ENCODE measurements at regions not wholly inside any gene's neighbourhood (a gene's known extent, or its start where the extent isn't known, plus 50 kb on each side); places are given as distances from the start of the nearest gene placed in this dataset.
A peak's percentile ranks its signal among the peaks of the same experiment; 100 is the strongest.
"Not testable (repeated sequence)": the region's sequence is repeated elsewhere in the genome, so short reads cannot be mapped to it uniquely, and the experiment has no call there.

- no peak for DNase-seq
- H3K4me3 ChIP-seq (ENCODE audit: low read length): no peak overlapping the region
- intact Hi-C loops (cut with micrococcal nuclease): no loop called here
- H3K9me3 ChIP-seq (ENCODE audit: control insufficient read depth in 2 of 3, low read length in 3 of 3): peaks cover 0 to 4% (median 0%) of the 10 kb centered on the region in 3 experiments
- Mint-ChIP-seq H3K9me3 (peaks cover 0 to 15% (median 4%) of the 10 kb centered on the region in 11 donors), H3K4me3 (no peak overlapping the region), H3K27me3 (peaks cover 0 to 19% (median 9%) of the 10 kb centered on the region in 5 donors), H3K27ac (no peak overlapping the region), H3K4me1 (peaks cover 0 to 1% (median 0%) of the 10 kb centered on the region in 7 donors), H3K36me3 (peaks cover 0 to 5% (median 0%) of the 10 kb centered on the region in 5 donors)
- no peak for ATAC-seq
- no peaks in the 10 kb centered on the region for H3K27me3 ChIP-seq (ENCODE audit: control insufficient read depth in 2 of 2, insufficient read depth in 2 of 2, low read length in 2 of 2)
- no peak overlapping the region for H3K27ac ChIP-seq (ENCODE audit: low read depth, low read length)
- POLR2A ChIA-PET: no interaction called here
- H3K36me3 ChIP-seq (ENCODE audit: control insufficient read depth in 2 of 3, insufficient read depth in 3 of 3, low read length in 3 of 3): no peaks in the 10 kb centered on the region
- no peaks in the 10 kb centered on the region for H3K4me1 ChIP-seq (ENCODE audit: control insufficient read depth in 2 of 2, insufficient read depth in 2 of 2, low read length in 2 of 2)
- CTCF ChIA-PET: no interaction called here
These were observed 92.9 kb upstream of the FGGY start for GRCh38 chr1:59204001-59204400.

GRCh38 chr1:59206616-59207015, 90.3 kb upstream of the FGGY start:
- intact Hi-C loops (cut with micrococcal nuclease); H3K36me3 ChIP-seq (ENCODE audit: control insufficient read depth in 2 of 3, insufficient read depth in 3 of 3, low read length in 3 of 3); DNase-seq; H3K4me3 ChIP-seq (ENCODE audit: low read length); H3K4me1 ChIP-seq (ENCODE audit: control insufficient read depth in 2 of 2, insufficient read depth in 2 of 2, low read length in 2 of 2); POLR2A ChIA-PET; H3K27ac Mint-ChIP-seq; H3K4me1 Mint-ChIP-seq; CTCF ChIA-PET; H3K27me3 ChIP-seq (ENCODE audit: control insufficient read depth in 2 of 2, insufficient read depth in 2 of 2, low read length in 2 of 2); H3K4me3 Mint-ChIP-seq; H3K27ac ChIP-seq (ENCODE audit: low read depth, low read length); ATAC-seq; H3K9me3 ChIP-seq (ENCODE audit: control insufficient read depth in 2 of 3, low read length in 3 of 3): not testable (repeated sequence)
- peaks cover 0 to 14% (median 9%) of the 10 kb centered on the region in 5 donors for H3K27me3 Mint-ChIP-seq
- H3K36me3 Mint-ChIP-seq: peaks cover 0 to 13% (median 4%) of the 10 kb centered on the region in 5 donors
- peaks cover 2 to 19% (median 7%) of the 10 kb centered on the region in 11 donors for H3K9me3 Mint-ChIP-seq

- H3K27ac Mint-ChIP-seq; CTCF ChIA-PET; ATAC-seq; H3K4me3 Mint-ChIP-seq; POLR2A ChIA-PET; H3K9me3 ChIP-seq (ENCODE audit: control insufficient read depth in 2 of 3, low read length in 3 of 3); DNase-seq; H3K27me3 ChIP-seq (ENCODE audit: control insufficient read depth in 2 of 2, insufficient read depth in 2 of 2, low read length in 2 of 2); H3K27me3 Mint-ChIP-seq; H3K4me1 Mint-ChIP-seq; H3K27ac ChIP-seq (ENCODE audit: low read depth, low read length); intact Hi-C loops (cut with micrococcal nuclease); H3K36me3 ChIP-seq (ENCODE audit: control insufficient read depth in 2 of 3, insufficient read depth in 3 of 3, low read length in 3 of 3); H3K4me1 ChIP-seq (ENCODE audit: control insufficient read depth in 2 of 2, insufficient read depth in 2 of 2, low read length in 2 of 2); H3K4me3 ChIP-seq (ENCODE audit: low read length): not testable (repeated sequence)
- peaks cover 0 to 16% (median 0%) of the 10 kb centered on the region in 5 donors for H3K36me3 Mint-ChIP-seq
- H3K9me3 Mint-ChIP-seq: peaks cover 0 to 16% (median 3%) of the 10 kb centered on the region in 11 donors
These were observed 86.5 kb upstream of the FGGY start for GRCh38 chr1:59210430-59210829.

- no peak overlapping the region for H3K4me3 ChIP-seq (ENCODE audit: low read length)
- DNase-seq (no peak), ATAC-seq (no peak)
- no peaks in the 10 kb centered on the region for H3K4me1 ChIP-seq (ENCODE audit: control insufficient read depth in 2 of 2, insufficient read depth in 2 of 2, low read length in 2 of 2)
- POLR2A ChIA-PET: no interaction called here
- peak overlapping the region in 1 of 9 donors; percentile 38 for H3K27ac Mint-ChIP-seq
- no peaks in the 10 kb centered on the region for H3K9me3 ChIP-seq (ENCODE audit: control insufficient read depth in 2 of 3, low read length in 3 of 3)
- H3K36me3 Mint-ChIP-seq: peaks cover 0 to 18% (median 2%) of the 10 kb centered on the region in 5 donors
- CTCF ChIA-PET: interaction anchor here (0.6 kb wide), 1 partner anchor 26 kb away, joined by 4 read pairs; no protein-coding TSS in a partner anchor
- H3K9me3 Mint-ChIP-seq: peaks cover 0 to 21% (median 5%) of the 10 kb centered on the region in 11 donors
- no peaks in the 10 kb centered on the region for H3K36me3 ChIP-seq (ENCODE audit: control insufficient read depth in 2 of 3, insufficient read depth in 3 of 3, low read length in 3 of 3)
- H3K27me3 ChIP-seq (ENCODE audit: control insufficient read depth in 2 of 2, insufficient read depth in 2 of 2, low read length in 2 of 2): no peaks in the 10 kb centered on the region
- intact Hi-C loops (cut with micrococcal nuclease): no loop called here
- no peak overlapping the region for H3K27ac ChIP-seq (ENCODE audit: low read depth, low read length)
- peaks cover 0 to 4% (median 0%) of the 10 kb centered on the region in 5 donors for H3K27me3 Mint-ChIP-seq
- peaks cover 0 to 4% (median 0%) of the 10 kb centered on the region in 7 donors for H3K4me1 Mint-ChIP-seq
- H3K4me3 Mint-ChIP-seq: no peak overlapping the region
These were observed 84.2 kb upstream of the FGGY start for GRCh38 chr1:59212706-59213105.

- peaks cover 0 to 18% (median 3%) of the 10 kb centered on the region in 5 donors for H3K36me3 Mint-ChIP-seq
- intact Hi-C loops (cut with micrococcal nuclease): no loop called here
- H3K27me3 Mint-ChIP-seq: peaks cover 0 to 4% (median 0%) of the 10 kb centered on the region in 5 donors
- Histone ChIP-seq H3K27ac (ENCODE audit: low read depth, low read length) (no peak overlapping the region), H3K4me1 (ENCODE audit: control insufficient read depth in 2 of 2, insufficient read depth in 2 of 2, low read length in 2 of 2) (no peaks in the 10 kb centered on the region), H3K9me3 (ENCODE audit: control insufficient read depth in 2 of 3, low read length in 3 of 3) (no peaks in the 10 kb centered on the region), H3K4me3 (ENCODE audit: low read length) (no peak overlapping the region), H3K27me3 (ENCODE audit: control insufficient read depth in 2 of 2, insufficient read depth in 2 of 2, low read length in 2 of 2) (no peaks in the 10 kb centered on the region), H3K36me3 (ENCODE audit: control insufficient read depth in 2 of 3, insufficient read depth in 3 of 3, low read length in 3 of 3) (no peaks in the 10 kb centered on the region)
- peaks cover 0 to 21% (median 5%) of the 10 kb centered on the region in 11 donors for H3K9me3 Mint-ChIP-seq
- ATAC-seq (no peak), DNase-seq (no peak)
- POLR2A ChIA-PET: no interaction called here
- CTCF ChIA-PET: no interaction called here
- no peak overlapping the region for H3K27ac Mint-ChIP-seq
- H3K4me1 Mint-ChIP-seq: peaks cover 0 to 4% (median 0%) of the 10 kb centered on the region in 7 donors
- no peak overlapping the region for H3K4me3 Mint-ChIP-seq
These were observed 82.4 kb upstream of the FGGY start for GRCh38 chr1:59214248-59215208.

- H3K27ac ChIP-seq (ENCODE audit: low read depth, low read length): no peak overlapping the region
- DNase-seq (no peak), ATAC-seq (no peak)
- H3K9me3 ChIP-seq (ENCODE audit: control insufficient read depth in 2 of 3, low read length in 3 of 3): no peaks in the 10 kb centered on the region
- H3K4me3 Mint-ChIP-seq: no peak overlapping the region
- POLR2A ChIA-PET: interaction anchor here (0.6 kb wide), 1 partner anchor 298 kb away, joined by 3 read pairs; no protein-coding TSS in a partner anchor
- H3K4me1 ChIP-seq (ENCODE audit: control insufficient read depth in 2 of 2, insufficient read depth in 2 of 2, low read length in 2 of 2): no peaks in the 10 kb centered on the region
- H3K36me3 ChIP-seq (ENCODE audit: control insufficient read depth in 2 of 3, insufficient read depth in 3 of 3, low read length in 3 of 3): no peaks in the 10 kb centered on the region
- peaks cover 0 to 12% (median 3%) of the 10 kb centered on the region in 5 donors for H3K36me3 Mint-ChIP-seq
- H3K27me3 Mint-ChIP-seq: peaks cover 0 to 4% (median 0%) of the 10 kb centered on the region in 5 donors
- CTCF ChIA-PET: interaction anchor here (0.7 kb wide), 1 partner anchor 73 kb away, joined by 3 read pairs; no protein-coding TSS in a partner anchor
- no peak overlapping the region for H3K4me3 ChIP-seq (ENCODE audit: low read length)
- intact Hi-C loops (cut with micrococcal nuclease): no loop called here
- H3K4me1 Mint-ChIP-seq: peaks cover 0 to 4% (median 0%) of the 10 kb centered on the region in 7 donors
- no peaks in the 10 kb centered on the region for H3K27me3 ChIP-seq (ENCODE audit: control insufficient read depth in 2 of 2, insufficient read depth in 2 of 2, low read length in 2 of 2)
- no peak overlapping the region for H3K27ac Mint-ChIP-seq
- peaks cover 0 to 15% (median 2%) of the 10 kb centered on the region in 11 donors for H3K9me3 Mint-ChIP-seq
These were observed 81.1 kb upstream of the FGGY start for GRCh38 chr1:59215766-59216291.
